Stimulated activated naive CD8-positive, alpha-beta T cell treated with anti-CD3 and anti-CD28 coated beads, Interleukin-15, Interleukin-2, amounts not matched to agents 100 U/mL and 50 U/mL, for 24 hours (primary cell): ENCODE measurements at regions not wholly inside any gene's neighbourhood (a gene's known extent, or its start where the extent isn't known, plus 50 kb on each side); places are given as distances from the start of the nearest gene placed in this dataset.

ENCODE experiments used
- ATAC-seq: fragments of 150-1000 bp; cut with Tn5 transposase; one replicate; pipeline ENCODE4 v1.10.0; 2021
- DNase-seq: peaks from one replicate; pipeline ENCODE4 v3.0.0; 2021

DNA sequence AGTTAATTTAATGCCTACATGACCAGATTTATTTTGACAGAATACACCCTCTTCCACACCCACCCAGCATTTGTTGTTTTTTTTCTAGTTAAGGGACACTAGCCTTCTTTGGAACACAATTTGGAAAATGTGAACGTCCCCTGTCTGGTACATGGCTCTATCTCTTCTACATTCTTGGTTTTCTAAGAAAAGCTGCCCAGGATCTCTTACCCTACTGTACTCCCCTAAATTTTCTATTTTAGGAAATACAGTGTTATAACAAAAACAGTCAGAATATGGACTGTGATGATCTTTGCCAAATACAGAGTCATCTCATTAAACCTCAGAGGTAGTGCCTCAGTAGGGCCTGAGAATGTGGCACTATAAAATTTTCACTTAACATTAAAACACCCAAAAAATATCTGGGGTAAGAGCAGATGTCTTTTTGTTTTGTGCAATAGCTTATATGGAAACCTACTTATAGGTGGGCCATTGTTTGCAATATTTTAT lies 93.1 kb upstream of the SPON1 start:
- peak; percentile 36 for ATAC-seq
- no peak for DNase-seq

GRCh38 chr11:13874597-13874996 lies 87.9 kb upstream of the SPON1 start:
- ATAC-seq (no peak), DNase-seq (no peak)

- ATAC-seq (no peak), DNase-seq (no peak)
These were observed 86.9 kb upstream of the SPON1 start for GRCh38 chr11:13875643-13876042.

GRCh38 chr11:13876423-13876822 lies 86.1 kb upstream of the SPON1 start:
- DNase-seq, result no peak
- ATAC-seq, result no peak

DNA sequence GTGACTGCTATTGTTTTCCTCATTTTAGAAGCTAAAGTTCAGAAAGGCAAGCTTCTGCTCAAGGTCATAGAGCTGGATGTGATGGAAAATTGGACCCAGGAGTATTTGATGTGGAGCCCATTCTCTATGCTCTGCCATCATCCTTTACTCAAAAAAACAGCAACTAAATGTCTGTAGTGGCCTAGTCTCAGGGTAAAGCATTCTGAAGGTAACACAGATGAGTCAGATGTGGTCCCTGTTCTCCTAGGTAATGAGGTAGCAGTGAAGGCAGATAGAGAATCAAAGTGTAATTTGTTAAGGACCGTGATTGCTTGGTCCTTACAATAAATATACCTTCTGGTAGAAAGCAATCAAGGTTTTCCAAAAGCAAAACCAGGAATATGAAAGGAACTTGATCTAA lies 84.4 kb upstream of the SPON1 start:
- ATAC-seq (peak; percentile 47), DNase-seq (no peak)

- DNase-seq (no peak), ATAC-seq (no peak)
These were observed 81.9 kb upstream of the SPON1 start for GRCh38 chr11:13880634-13881033.

DNA sequence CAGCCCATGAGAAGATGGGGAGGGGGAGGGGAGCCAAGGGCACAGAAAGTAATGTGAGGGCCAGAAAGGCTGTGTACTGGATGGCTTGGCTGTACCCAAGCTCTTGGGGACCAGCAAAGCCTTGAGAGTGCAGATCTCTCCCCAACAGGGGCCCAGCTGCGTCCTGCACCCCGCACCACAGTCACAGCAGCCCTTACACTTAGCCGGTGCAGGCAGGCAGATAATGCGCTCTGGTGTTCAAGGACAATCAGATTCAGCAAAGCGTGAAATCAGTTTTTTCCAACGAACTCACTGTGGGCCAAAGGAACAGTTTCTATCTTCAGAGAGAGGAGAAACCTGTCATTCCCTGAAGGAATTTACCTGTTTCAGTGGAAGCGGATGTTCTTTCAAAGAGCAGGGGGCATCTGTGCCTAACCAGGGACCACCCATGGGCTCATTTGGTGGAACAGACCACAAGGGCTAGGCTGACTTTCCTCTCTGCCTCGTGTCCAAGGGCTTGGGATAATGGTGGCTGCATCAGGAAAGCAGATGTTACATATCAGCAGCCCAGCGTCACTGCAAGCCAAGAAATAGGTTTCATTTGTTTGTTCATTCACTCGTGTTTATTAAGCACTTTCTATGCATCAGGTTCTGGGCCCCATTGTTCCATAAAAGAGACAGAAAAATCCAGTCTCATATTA lies 81.2 kb upstream of the SPON1 start:
- no peak for ATAC-seq
- DNase-seq, result no peak

DNA sequence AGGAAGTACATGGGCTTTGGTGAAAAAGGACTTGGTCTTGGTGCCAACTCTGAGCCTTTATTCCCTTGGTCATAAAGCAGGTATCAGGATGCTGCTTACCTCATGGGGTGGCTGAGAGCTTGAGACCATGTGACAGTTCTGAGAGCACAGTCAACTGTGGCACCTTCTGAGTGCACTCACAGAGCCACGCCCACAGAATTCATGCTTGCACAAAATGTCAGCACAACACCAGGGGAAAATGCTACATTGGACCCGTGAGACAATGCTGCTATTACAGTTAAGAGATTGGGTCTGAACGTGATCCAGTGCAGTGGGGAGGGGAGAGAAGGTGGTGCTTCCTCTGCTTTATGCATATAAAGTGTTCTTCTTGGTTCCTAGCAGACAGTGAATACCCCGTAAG lies 79.5 kb upstream of the SPON1 start:
- DNase-seq (no peak), ATAC-seq (peak; percentile 51)

DNA sequence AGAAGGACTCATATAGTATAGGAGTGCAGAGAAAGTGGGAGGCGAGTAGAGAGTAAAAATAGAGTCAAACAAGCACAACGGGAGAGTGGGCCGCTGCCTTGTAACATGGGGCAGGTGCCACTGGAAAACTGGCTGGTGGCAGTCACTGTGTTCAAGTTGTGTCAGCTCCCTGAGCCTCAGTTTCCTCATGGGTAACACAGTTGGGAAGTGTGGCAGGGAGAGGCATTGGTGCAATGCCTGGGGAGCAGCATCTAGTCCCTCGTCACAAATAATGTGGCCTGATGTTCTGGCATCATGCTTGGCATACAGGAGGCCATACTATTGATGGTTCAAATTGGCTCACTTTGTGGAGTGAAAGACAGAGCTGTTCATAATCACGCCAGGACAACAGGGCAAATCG lies 78.9 kb upstream of the SPON1 start:
- ATAC-seq (no peak), DNase-seq (no peak)

- no peak for DNase-seq
- no peak for ATAC-seq
These were observed 78.2 kb upstream of the SPON1 start for GRCh38 chr11:13884158-13884799.

GRCh38 chr11:13885083-13885482 lies 77.4 kb upstream of the SPON1 start:
- ATAC-seq (no peak), DNase-seq (no peak)

DNA sequence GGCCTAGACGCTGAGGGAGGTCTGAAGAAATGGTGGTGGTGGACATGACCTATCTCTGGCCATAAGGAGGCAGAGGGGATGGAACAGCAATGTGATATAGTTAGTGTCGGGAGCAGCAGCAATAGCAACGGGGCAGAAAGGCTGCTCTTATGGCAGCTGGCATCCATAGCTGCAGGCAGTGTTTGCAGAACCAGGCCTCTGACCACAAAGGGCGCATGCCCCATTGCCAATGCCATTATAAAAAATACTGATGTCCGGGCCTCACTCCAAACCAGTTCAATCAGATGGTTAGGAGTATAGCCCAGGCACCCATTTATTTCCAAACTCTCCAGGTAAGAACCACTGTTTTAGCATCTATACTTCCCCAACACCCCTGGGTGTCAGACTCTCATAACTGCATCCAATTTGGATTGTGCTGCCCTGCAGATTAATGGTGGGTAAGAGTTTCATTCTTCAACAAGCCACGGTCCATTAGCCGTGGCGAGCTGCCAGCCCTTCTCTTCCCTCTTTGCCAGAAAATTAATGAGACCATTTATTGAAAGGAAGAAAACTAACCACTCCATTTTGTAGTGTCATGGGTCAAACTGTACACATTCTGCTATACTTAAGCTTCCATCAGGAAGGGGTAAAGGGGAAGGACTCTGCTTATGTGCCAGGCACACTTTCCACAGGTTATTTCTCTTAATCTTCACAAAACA lies 72.8 kb upstream of the SPON1 start:
- no peak for ATAC-seq
- DNase-seq, result no peak

GRCh38 chr11:13891911-13892310 lies 70.6 kb upstream of the SPON1 start:
- no peak for ATAC-seq
- no peak for DNase-seq

GRCh38 chr11:13896175-13896980 lies 66.1 kb upstream of the SPON1 start:
- DNase-seq, result no peak
- no peak for ATAC-seq

- no peak for ATAC-seq
- DNase-seq, result no peak
These were observed 65.6 kb upstream of the SPON1 start for GRCh38 chr11:13896981-13897353.

DNA sequence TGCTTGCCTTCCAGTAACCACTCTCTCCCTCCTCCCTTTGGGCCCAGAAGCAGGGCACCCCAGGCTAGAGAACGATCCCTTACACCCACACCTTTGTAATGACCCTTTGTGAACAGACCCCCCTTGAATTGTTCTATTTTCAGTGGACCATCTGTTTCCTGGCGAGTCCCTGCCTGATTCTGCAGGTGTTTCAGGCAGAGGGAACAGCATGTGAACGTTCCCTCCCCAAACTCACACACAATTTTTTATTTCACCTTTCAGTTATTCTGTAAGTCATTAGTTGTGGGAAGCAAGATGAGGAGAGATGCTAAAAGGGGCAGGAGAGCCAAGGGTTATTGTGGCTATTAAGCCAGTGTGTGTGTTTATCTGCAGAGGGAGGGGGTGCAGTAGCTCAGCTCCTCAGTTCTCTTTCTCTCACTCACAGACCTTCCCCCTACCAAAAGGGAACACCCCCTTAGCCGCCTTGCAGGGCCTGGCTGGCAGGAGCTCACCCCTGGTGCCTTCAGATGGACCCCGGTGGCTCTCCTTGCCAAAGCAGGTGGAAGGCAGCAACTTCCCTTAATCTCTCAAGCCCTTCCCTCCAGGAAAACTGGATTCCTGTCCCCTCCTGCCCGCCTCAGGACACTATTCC lies 64.8 kb upstream of the SPON1 start:
- no peak for DNase-seq
- no peak for ATAC-seq

- ATAC-seq (no peak), DNase-seq (no peak)
These were observed 62.9 kb upstream of the SPON1 start for GRCh38 chr11:13899603-13900002.

DNA sequence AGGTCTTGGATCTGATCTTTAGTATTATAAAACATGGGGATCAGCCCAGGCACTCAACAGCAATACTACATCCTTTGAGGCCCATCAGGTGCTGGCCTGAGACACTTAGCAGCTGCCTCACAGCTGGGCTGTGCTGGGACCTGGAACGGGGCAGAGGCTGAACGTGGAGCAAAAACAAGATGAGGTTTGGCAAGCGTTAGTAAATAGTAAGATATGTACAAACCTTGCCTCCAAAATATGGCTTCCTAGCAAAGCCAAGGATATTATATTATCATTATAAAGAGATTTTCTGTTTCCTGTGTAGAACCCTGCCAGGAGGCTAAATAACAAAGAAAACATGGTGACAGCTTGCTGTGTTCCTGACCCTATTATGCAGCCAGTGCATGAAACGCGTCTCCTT lies 60.0 kb upstream of the SPON1 start:
- ATAC-seq, result no peak
- no peak for DNase-seq

GRCh38 chr11:13905137-13905781 lies 57.3 kb upstream of the SPON1 start:
- DNase-seq (no peak), ATAC-seq (no peak)

DNA sequence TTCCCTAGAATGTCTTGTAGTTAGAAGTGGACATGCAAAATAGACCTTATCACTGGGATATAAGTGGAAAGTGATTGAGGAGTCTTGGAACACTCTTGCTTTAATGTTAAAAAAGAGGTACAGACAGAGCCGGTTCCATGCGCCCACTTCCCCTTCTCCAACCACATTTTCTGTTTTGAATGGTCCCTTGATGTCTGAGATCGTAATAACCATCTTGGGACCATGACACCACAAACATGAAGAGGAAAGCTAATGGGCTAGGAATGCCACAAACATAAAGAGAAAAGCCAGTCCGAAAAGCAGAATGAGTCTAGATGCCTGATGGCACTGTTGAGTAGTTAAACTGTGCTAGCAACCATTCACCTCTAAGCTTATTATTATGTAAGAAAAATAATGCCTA lies 54.8 kb upstream of the SPON1 start:
- DNase-seq (no peak), ATAC-seq (no peak)

DNA sequence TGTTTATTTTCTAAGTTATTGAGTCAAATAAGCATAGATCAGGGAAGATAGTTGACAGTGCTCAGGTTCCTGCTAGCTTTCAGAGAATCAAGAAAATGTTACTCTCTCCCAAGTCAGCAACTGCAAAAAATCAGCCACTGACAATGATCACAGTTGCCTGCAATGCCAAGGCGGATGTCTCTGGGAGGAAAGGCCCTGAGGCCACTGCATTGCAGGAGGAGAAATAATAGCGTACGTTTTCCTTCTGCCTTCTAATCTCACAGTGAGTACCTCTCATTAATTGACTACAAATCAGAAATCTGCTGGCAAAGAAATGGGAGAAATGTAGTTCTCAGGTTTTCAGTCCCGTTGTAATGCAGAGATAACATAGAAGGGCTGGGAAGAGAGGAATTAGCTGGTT lies 54.0 kb upstream of the SPON1 start:
- DNase-seq (no peak), ATAC-seq (no peak)
